Fibroblast of the aortic adventitia (primary cell): ENCODE measurements at regions not wholly inside any gene's neighbourhood (a gene's known extent, or its start where the extent isn't known, plus 50 kb on each side); places are given as distances from the start of the nearest gene placed in this dataset.
"Not testable (repeated sequence)": the region's sequence is repeated elsewhere in the genome, so short reads cannot be mapped to it uniquely, and the experiment has no call there.

Experiments used
- DNase-seq: peaks from one replicate; pipeline ENCODE4 v3.0.0-alpha.2; 2010; ENCODE audit warnings: low read depth
- H3K4me3 ChIP-seq: 2 replicates; pipeline ENCODE4 v1.5.1; 2011; ENCODE audit warnings: low read depth, mild to moderate bottlenecking, control low read depth, low read length, moderate library complexity
- TF ChIP-seq, protein P1 (sequence below): IDR thresholded peaks from 2 replicates; pipeline ENCODE4 v1.5.1; 2011; ENCODE audit warnings: mild to moderate bottlenecking, low read length, control low read depth, inconsistent platforms; ENCODE audit not compliant: insufficient read depth

DNA sequence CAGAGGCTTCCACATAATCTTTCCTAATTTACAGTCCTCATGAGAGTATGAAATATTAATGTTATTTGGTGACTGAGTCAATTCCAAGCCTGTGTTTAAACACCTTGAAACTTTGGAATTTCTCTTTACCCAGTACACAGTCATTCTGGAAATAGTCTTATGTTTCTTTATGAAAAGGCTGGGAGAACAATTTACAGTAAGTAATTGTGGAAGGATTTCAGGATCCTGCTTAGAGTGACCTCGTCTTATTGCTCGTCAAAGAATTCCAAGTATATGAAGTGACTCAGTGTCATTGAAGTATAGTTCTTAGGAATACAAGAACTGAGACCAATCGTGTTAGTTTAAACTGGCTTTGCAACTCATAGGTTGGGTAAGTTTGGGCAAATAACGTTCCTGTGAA, 634.2 kb downstream of the SLC16A7 start:
- TF ChIP-seq, protein P1, sequence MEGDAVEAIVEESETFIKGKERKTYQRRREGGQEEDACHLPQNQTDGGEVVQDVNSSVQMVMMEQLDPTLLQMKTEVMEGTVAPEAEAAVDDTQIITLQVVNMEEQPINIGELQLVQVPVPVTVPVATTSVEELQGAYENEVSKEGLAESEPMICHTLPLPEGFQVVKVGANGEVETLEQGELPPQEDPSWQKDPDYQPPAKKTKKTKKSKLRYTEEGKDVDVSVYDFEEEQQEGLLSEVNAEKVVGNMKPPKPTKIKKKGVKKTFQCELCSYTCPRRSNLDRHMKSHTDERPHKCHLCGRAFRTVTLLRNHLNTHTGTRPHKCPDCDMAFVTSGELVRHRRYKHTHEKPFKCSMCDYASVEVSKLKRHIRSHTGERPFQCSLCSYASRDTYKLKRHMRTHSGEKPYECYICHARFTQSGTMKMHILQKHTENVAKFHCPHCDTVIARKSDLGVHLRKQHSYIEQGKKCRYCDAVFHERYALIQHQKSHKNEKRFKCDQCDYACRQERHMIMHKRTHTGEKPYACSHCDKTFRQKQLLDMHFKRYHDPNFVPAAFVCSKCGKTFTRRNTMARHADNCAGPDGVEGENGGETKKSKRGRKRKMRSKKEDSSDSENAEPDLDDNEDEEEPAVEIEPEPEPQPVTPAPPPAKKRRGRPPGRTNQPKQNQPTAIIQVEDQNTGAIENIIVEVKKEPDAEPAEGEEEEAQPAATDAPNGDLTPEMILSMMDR = no peak
- no peak for DNase-seq
- H3K4me3 ChIP-seq = no peak overlapping the region

DNA sequence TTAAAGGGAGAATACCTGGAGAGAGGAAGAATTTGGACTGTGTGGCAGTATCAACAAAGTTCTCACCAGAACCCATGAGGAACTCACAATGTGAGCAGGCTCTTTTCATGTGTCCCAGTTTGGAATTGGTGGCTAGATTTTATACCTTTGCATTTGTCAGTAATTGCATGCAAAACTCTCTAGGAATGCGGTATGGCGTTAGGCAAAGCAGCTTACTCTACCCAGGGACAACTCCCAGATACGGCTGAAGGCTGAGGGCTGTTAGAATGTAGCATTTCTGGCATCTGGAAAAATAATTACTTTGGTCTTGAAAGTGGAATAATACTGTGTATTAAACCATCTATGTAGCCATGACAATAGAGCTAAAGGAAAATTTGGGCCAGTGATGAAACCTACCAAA, 635.5 kb downstream of the SLC16A7 start:
- TF ChIP-seq, protein P1 = no peak
- no peak overlapping the region for H3K4me3 ChIP-seq
- DNase-seq = peak; percentile 12

DNA sequence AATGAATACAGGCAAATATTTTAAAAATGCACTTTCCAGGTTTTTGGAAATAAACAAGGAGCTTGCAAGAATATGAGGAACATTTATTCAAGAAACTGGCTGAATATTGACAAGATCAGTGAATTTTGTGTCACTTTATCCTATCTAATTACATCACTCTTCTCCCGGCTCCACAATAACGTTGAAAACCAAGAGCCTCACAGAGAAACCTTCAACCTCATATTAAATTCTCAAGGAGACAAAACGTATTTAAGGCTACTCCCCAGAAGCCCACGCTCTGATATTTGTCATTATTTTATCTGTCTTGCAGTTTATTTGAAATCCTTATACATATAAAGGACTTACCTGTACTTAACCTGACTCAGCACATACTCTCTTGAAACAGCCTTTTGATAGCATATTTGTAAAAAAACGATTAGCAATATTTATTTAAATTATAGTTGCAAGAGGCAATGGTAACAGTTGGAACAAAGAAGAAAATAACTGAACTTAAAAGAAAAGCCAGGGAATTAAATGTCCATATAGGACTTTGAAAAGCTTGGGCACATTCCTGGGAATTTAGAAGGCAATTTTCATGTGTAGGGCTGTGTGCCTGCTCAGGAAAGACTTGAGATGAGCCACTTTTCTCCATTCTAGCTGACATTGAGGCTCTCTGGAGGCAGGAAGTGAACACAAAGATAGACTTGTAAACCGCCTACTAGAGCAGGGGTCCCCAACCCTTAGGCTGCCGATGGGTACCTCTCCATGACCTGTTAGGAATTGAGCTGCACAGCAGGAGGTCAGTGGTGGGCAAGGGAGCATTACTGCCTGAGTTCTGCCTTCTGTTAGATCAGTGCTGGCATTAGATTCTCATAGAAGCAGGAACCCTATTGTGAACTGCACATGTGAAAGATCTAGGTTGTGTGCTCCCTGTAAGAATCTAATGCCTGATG, 636.4 kb downstream of the SLC16A7 start:
- TF ChIP-seq, protein P1 = no peak
- no peak for DNase-seq
- no peak overlapping the region for H3K4me3 ChIP-seq

DNA sequence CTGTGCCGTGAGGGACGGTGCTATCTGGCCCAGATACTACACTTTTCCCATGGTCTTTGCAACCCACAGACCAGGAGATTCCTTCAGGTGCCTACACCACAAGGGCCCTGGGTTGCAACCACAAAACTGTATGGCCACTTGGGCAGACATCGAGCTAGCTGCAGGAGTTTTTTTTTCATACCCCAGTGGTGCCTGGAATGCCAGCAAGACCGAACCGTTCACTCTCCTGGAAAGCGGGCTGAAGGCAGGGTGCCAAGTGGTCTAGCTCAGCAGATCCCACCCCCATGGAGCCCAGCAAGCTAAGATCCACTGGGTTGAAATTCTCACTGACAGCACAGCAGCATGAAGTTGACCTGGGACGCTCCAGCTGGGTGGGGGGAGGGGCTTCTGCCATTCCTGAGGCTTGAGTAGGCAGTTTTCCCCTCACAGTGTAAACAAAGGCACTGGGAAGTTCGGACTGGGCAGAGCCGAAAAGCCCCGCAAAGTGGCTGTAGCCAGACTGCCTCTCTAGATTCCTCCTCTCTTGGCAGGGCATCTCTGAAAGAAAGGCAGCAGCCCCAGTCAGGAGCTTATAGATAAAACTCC, 638.9 kb downstream of the SLC16A7 start:
- H3K4me3 ChIP-seq, DNase-seq: not testable (repeated sequence)

DNA sequence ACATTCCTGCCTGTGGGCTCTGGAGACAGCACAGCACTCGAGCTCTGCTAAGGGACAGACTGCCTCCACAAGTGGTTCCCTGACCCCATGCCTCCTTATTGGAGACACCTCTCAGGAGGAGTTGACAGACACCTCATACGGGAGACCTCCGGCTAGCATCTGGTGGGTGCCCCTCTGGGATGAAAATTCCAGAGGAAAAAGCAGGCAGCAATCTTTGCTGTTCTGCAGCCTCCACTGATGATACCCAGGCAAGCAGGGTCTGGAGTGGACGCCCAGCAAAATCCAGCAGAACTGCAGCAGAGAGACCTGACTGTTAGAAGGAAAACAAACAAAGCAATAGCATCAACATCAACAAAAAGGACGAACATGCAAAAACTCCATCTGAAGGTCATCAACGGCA, 639.4 kb downstream of the SLC16A7 start:
- no peak for DNase-seq
- TF ChIP-seq, protein P1 = no peak
- no peak overlapping the region for H3K4me3 ChIP-seq

DNA sequence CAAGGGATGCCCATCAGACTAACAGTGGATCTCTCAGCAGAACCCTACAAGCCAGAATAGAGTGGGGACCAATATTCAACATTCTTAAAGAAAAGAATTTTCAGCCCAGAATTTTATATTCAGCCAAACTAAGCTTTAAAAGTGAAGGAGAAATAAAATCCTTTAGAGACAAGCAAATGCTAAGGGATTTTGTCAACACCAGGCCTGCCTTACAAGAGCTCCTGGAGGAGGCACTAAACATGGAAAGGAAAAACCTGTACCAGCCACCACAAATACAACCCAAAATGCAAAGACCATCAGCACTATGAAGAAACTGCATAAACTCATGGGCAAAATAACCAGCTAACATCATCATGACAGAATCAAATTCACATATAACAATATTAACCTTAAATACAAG, 640.6 kb downstream of the SLC16A7 start:
- H3K4me3 ChIP-seq = not testable (repeated sequence)

DNA sequence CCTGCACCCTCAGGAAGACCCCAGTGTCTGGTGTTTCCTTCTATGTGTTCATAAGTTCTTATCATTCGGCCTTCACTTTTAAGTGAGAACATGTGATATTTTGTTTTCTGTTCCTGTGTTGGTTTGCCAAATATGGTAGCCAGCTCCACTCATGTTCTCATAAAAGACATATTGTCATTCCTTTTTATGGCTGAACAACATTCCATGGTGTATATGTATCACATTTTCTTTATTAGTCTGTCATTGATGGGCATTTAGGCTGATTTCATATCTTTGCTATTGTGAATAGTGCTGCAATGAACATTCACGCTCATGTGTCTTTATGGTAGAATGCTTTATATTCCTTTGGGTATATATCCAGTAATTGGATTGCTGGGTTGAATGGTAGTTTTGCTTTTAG, 645.1 kb downstream of the SLC16A7 start:
- no peak for DNase-seq
- TF ChIP-seq, protein P1 = no peak
- no peak overlapping the region for H3K4me3 ChIP-seq

More for the DNA sequence above, 640.6 kb downstream of the SLC16A7 start:
- DNase-seq = not testable (repeated sequence)

DNA sequence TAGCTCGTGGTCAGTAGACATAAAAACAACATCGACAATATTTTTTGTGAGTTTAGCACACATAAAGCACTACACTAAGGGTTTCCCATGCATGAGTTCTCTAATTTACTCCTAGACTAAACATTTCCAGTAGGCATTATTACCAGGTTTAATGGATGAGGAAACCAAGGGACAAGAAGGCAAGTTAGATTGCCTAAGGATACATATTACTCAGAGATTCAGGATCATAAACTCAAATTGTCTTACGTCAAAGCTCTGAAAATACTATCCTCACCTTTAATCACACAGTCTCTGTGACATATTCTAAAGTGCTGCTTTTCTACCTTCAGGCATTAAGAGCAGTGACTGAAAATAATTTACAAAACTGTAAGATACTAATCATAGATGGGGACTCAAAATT, 655.3 kb downstream of the SLC16A7 start:
- TF ChIP-seq, protein P1 = no peak

More for the DNA sequence above, 655.3 kb downstream of the SLC16A7 start:
- no peak overlapping the region for H3K4me3 ChIP-seq
- DNase-seq = no peak
